ENCODE measurements at regions not wholly inside any gene's neighbourhood (a gene's known extent, or its start where the extent isn't known, plus 50 kb on each side); places are given as distances from the start of the nearest gene placed in this dataset.

- H3K4me3 ChIP-seq (ENCODE audit: low read depth, low read length): no peak overlapping the region
- TF ChIP-seq CTCF (IDR thresholded peaks at IDR 0.05; ENCODE audit: insufficient read depth, low read depth, low read length, missing control alignments): no peak
- peak; percentile 22 for DNase-seq (ENCODE audit: low read depth)
Observed at GRCh38 chr15:39530480-39531342, 50.2 kb upstream of the THBS1 start.

Data from GM12865 (cell line).